ENCODE measurements at regions not wholly inside any gene's neighbourhood (a gene's known extent, or its start where the extent isn't known, plus 50 kb on each side); places are given as distances from the start of the nearest gene placed in this dataset.
"Not testable (repeated sequence)": the region's sequence is repeated elsewhere in the genome, so short reads cannot be mapped to it uniquely, and the experiment has no call there.

DNA sequence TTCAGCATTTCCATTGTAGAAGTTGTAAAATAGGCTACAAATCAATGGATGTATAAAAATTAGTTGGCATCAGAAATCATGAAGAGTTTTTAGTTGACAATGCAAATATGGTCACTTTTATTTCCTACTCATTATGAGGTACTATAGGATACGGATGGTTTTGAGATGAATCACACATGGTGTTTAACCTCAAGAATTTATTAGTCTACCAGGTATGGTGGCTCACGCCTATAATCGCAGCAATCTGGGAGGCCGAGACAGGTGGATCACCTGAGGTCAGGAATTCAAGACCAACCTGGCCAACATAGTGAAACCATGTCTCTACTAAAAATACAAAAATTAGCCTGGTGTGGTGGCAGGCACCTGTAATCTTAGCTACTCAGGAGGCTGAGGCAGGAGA lies 1119.0 kb downstream of the NXPH1 start:
- DNase-seq = not testable (repeated sequence)

DNA sequence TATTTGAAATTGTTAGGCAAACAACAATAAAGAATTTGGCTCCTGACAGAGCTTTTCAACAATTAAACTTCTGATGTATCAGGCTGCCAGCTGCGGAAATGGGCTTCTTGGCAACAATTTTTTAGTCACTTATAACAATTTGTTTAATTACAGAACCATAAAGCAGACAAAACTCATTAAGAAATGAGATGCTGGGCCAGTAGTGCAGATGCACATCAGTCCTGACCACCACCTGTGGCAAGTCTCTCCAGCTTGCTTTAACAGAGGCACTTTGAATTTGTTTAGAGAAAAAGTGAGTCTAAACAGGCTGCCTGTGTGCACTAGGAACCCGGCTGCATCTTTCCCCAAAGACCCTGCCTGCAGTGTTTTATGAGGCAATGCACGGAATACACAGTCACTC lies 1124.4 kb downstream of the NXPH1 start:
- DNase-seq = no peak

DNA sequence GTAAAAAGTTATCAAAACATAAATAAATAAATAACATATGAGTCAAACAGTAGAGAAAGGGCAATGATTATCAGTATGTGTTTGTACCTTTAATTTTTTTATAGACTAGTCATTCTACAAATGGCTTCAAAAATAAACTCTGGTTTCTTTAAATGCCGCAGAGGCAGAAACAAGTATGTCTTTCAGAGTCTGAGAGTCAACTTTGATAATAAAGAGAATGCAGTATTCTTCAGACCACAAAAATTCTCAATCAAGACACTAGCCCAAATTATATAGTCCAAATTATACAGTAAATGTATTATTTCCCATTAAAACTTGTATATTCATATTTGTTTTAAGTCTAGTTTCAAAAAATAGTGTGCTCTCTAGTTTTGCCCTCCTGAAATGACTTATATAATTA lies 1142.3 kb downstream of the NXPH1 start:
- no peak for DNase-seq

DNA sequence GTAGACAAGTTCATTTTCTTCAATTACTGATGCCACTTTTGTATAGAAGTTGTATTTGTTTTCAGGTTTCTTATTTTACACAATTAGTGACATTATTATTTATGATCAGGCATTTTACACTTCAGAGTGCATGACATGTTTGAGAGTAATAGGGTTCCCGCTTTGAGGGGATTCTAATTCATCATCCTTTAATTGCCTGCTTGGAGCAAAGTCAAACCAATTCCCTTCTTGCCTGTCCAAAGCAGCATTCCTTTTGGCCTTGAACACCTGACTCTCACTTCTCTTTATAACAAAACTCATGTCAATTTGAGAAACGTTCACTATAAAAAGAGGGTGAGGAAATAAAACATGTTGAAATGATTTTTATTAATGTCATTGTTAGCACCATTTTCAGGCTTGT lies 1149.4 kb downstream of the NXPH1 start:
- no peak for DNase-seq

DNA sequence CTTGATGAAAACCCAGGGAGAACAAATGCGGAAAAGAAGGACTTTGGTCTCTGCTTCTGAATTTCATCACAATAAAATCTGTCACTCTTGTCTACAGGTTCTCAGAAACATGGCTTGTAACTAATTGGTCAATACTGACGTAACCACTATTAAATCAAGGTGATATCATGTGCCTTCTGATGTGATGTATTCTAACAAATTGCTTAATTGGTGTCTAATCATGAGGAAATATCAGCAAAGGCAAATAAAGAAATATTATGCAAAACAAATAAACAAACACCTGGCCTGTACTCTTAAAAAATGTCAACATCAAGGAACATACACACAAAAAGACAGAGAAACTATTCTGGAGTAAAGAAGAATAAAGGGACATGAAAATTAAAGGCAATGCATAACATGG lies 1165.0 kb downstream of the NXPH1 start:
- no peak for DNase-seq

DNA sequence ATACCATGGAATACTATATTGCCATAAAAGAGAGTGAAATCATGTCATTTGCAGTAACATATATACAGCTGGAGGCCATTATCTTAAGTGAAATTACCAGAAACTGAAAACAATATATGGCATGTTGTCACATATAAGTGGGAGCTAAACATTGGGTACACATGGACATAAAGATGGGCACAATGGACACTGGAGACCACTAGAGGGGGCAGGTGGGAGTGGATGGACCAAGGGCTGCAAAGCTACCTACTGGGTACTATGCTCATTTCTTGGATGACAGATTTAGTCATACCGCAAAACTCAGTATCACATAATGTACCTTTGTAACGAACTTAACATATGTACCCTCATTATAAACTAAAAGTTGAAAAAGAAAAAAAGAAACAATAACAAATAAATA lies 1167.6 kb downstream of the NXPH1 start:
- DNase-seq = no peak

DNA sequence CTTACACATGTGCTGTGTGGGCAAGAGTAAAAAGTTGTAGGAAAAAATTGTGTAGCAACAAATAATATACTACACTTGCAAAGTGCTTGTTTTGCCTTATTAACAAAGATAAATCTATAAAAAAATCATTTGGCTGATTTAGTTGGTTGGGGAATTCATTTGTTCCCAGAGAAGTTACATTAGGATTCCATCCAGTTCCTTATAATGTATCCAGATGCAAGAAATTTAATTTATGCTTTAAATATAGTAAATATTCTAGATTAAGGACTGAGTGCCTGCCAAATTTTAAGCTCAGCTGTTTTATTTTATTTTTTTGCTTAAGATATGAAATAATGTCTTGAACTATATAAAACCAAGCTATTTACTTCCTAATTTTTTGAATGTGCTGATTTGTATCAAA lies 1169.9 kb downstream of the NXPH1 start:
- no peak for DNase-seq

DNA sequence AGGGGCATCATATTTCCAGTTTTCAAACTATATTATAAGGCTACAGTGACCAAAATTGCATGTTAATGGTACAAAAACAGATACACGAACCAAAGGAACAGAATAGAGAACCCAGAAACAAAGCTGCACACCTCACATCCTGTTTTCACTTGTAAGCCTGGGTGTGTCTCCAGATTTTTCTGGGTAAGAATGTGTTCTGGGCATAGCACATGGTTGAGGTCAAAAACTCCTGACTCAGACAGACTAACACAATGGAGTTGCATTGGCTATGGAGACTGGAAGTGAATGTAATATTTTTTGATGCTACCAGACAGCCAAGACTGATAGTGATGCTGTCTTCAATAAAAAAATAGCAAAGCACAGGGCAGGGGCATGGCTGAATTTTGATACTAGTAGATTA lies 1175.2 kb downstream of the NXPH1 start:
- DNase-seq = no peak

DNA sequence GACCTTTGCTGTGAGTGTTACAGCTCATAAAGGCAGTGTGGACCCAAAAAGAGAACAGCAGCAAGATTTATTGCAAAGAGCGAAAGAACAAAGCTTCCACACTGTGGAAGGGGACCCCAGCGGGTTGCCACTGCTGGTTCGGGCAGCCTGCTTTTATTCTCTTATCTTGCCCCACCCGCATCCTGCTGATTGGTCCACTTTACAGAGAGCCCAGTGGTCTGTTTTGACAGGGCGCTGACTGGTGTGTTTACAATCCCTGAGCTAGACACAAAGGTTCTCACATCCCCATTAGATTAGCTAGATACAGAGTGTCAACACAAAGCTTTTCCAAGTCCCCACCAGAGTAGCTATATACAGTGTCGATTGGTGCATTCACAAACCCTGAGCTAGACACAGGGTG lies 1187.5 kb downstream of the NXPH1 start:
- DNase-seq = not testable (repeated sequence)

DNA sequence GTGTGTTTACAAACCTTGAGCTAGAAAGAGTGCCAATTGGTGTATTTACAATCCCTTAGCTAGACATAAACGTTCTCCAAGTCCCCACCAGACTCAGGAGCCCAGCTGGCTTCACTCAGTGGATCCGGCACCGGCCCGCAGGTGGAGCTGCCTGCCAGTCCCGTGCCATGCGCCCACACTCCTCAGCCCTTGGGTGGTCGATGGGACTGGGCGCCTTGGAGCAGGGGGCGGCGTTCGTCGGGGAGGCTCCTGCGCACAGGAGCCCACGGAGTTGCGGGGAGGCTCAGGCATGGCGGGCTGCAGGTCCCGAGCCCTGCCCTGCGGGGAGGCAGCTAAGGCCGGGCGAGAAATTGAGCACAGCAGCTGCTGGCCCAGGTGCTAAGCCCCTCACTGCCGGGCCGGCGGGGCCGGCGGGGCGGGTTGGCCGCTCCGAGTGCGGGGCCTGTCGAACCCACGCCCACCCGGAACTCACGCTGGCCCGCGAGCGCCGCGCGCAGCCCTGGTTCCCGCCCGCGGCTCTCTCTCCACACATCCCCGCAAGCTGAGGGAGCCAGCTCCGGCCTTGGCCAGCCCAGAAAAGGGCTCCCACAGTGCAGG lies 1188.0 kb downstream of the NXPH1 start:
- DNase-seq = not testable (repeated sequence)

DNA sequence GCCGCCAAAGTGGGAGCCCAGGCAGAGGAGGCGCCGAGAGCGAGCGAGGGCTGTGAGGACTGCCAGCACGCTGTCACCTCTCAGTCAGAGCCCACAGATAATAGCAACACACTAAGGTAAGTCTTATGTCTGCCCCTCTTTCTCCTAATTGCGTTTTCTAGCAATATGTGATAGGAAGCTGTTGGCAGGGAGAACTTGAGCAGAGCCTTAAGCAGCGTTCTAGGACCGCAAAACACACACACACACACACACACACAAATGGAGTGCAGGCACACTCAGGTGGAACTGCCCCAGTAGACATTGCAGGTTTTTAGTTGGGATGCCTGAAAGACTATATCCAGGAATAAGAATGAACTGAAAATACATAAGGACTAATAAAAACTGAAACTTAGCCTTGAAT lies 1188.5 kb downstream of the NXPH1 start:
- DNase-seq = no peak

DNA sequence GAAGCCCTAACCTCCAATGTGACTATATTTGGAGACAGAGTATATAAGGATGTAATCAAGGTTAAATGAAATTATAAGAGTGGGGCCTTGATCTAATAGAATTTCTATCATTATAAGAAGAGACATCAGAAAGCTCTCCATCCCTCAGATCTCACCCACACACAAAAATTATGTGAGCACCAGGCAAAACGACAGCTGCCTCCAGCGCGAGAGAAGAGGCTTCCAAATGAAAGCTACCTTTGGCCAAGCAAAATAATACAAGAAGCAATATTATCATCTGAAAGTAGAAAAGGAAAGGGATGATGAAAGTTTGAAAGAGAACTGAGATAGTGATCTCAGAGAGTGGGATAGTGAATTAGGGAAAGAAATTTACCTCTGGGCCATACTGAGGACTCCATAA lies 1192.5 kb downstream of the NXPH1 start:
- no peak for DNase-seq

DNA sequence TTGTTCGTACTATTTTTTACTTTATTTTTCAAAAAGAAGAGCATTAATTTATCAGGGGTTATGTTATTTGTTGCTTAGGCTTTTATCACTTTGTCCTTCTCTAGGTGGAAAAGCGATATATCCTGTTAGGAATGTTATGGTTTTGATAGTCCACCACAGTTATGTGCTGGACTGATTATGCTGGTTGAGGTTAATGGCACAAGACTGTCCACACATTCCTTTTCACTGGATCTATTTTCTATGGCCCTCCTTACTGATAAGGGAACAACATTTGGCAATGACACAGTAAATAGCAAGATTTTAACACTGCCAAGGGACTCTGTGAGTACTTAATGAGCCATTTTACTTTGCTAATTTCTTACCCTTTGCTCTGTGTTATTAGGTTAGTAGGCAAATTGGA lies 1212.3 kb downstream of the NXPH1 start:
- DNase-seq = no peak

DNA sequence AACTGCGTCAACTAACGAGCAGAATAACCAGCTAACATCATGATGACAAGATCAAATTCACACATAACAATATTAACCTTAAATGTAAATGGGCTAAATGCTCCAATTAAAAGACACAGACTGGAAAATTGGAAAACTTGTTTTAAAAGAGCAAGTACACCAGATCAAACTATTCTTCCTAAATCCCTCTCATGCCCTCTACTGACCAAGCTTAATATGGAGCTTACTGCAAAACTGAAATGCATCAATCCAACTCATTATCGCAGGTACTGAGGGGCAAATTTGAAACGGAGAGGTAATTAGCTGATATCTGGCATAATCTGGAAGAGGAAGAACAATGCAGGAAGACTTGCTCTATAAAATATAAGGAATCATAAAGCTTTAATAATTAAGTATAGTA lies 1223.8 kb downstream of the NXPH1 start:
- no peak for DNase-seq

DNA sequence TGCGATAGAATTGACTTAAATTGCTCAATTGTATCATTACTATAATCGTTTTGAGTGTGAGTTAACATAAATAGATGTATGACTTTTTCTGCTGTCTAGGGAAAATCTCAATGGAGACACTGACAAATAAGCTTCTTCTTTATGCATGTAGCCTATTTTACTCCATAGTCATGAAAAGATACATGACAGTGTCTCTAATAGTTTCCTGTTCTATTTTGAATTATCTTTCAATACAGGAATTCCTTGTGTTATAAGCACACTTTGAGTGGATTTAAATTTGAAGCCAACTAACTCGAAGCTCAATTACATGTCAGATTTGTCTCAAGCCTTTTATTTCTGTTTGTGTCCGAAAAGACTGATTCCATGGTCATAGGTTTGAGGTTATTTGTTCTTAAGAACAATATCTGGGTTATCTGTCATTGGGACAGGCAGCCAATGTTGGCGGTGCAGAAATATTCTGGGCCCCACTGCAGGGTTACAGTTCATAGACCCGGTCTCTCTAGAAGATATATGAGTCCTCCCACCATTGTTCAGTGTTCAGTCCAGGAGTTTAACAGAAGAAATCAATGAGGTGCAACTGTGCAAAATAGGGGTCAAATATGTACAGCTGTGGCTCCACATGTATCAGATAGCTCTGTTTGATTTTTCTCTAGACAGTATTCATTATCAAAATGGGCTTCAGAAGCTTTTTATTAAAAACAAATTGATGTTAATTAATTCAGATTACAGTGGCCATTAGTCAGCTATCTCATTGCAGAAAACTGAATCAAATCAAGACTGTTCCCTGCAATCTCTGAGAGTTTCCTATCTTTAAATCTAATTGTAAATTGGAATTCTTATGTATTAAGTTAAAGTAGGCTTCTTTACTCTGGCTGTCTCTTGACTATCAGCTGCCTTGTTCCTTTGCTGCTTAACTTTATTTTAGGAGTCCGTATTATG lies 1238.8 kb downstream of the NXPH1 start:
- no peak for DNase-seq

DNA sequence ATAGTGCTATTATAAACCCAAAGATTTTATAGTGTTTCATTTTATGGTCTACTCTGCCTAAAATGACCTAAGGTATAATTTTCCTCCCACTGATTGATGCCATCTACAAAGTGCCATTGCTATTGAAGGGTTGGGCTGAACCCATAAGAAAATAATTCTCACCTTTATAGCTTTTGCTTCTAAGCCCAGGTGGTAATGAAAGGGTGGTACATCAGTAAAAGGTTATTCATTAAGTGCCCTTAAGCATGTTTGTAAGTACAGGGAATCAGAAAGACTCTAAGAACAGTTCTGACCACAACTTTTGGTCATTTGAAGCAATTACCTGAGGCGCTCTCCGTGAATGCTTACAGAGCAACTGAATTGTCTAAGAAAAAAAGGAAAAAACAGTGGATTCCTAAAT lies 1247.3 kb downstream of the NXPH1 start:
- DNase-seq = no peak

DNA sequence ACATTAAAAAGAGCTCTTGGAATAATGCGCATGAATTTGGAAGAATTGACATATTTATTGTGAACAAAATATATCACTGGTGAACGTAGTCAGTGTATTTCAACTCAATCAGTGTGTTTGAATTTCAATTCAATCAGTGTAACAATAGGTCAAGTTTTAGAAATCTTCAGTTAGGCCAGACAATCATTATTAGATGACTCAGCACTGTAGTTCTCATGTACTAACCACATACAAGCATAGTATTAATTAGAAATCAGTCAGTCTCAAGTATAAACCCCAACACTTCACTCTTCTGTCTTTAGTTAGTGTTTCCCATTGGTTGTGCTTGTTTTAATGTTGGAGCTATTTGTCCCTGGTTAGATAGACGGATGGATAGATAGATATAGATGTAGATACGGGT lies 1247.9 kb downstream of the NXPH1 start:
- DNase-seq = no peak

DNA sequence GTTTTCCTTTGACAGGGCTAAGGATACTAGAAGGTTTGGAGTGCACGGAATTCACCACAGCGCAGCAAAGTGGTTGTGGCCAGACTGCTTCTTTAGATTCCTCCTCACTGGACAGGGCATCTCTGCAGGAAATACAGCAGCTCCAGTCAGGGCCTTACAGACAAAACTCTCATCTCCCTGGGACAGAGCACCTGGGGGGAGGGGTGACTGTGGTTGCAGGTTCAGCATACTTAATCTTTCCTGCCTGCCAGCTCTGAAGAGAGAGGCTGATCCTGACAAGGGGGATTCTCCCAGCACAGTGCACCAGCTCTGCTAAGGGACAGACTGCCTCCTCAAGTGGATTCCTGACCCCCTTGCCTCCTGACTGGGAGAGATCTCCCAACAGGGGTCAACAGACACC lies 1257.9 kb downstream of the NXPH1 start:
- no peak for DNase-seq

DNA sequence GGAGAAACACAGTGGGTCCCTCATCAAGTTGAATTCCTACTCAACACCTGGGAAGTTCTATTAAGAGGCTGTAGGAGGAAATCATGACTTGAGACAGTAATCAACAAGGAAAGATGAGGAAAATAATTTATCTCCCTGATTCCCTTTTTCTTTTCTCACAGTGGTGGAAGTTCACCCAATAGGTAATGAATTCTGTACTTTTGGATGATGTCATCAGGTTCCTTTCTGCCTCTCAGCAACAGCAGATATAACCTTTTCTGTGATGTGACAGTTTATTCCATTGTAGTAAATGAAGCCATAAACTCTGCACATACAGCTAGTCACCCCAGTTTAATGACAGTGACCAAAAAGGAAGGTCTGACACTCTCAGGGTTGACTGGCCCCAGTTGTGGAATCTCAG lies 1265.0 kb downstream of the NXPH1 start:
- DNase-seq = no peak

DNA sequence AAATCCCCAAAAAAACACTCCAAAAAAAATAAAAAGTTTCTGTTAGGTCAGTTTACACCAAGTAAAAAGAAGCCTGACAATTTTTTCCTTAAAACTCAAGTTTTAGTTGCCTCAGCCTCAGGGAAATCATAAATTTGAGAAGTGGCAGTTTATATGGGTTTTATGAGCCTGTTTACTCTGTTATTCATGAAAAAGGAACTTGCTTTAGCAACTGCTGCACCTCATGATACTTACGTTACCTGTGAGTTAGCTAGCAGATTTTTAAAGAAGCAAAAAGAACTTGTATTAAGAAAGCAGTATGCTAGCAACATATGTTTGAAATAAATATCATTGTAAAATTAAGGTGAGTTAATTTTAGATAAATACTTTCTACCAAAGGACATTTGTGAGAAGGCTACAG lies 1264.5 kb upstream of the PHF14 start:
- DNase-seq = no peak

DNA sequence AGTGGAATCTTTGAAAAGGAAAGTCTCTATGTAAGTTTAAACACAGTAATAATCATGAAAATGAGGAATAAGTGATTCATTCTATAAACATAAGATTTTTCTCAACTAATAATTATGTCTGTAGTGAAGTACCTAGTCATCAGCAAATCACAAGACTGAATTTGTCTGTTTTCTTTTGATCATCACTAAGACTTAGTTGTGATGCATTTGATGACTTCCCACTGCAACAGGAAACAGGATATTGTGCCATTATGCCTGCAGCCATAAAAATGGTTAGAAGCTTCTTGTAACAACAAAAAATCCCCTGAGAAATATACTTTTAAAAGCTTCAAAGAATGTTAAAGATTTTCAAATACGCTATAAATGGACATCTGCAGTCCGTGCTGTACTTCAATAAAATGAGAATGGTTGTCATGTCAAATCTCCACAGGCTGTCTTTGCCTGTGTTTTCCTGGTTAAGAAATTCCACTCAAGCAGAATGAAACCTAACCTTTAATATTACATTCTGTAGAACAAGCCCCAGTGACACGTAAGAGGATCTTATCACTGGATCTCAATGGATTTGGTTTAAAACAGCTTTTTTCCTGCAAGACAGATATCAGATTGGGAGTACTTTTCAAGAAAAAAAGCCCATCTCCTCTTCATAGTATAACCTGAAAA lies 1262.3 kb upstream of the PHF14 start:
- DNase-seq = no peak

DNA sequence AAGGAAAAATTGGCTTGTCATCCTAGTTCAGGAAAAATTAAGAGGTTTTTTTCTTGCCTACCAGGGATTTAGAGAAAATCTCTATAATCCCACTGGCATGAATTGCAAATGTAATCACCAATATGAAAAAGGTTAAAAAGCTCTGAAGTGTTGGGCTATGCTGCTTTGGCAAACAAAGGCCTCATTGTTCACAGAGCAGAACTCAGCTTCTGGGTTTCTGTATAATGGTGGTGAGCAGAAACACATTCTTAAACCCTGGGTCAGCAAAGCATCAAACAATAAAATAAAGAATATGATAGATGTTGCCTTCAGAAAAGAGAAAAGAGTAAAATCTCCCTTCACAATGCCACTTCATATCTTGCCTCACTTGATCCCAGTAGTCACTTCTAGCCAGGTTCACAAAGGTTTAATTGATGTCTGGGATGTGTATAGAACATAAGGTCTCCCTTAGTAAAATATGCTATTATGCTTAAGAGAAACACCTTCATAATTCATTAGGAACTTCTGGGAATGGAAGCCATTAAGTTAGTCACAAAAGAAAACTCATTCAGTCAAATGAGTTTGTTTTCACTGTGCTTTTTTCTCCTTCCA lies 1255.5 kb upstream of the PHF14 start:
- no peak for DNase-seq

DNA sequence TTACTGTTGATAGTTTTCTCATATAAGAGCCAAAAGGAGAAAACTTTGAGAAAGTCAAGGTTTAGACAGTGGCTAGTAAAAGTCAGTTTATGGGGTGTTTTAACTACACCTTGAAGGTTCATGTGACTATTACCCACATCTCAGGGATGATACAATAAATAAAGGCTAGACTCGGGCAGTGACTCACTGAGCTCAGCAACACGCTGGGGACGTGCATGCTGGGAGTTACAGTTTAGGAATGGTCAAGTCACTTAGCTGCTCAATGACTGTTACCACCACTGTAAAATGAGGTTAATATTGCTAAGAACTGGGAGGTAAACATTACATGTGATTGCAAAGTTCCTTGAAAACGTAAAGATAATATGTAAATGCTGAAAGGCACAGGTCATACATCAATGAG lies 1254.4 kb upstream of the PHF14 start:
- DNase-seq = no peak

DNA sequence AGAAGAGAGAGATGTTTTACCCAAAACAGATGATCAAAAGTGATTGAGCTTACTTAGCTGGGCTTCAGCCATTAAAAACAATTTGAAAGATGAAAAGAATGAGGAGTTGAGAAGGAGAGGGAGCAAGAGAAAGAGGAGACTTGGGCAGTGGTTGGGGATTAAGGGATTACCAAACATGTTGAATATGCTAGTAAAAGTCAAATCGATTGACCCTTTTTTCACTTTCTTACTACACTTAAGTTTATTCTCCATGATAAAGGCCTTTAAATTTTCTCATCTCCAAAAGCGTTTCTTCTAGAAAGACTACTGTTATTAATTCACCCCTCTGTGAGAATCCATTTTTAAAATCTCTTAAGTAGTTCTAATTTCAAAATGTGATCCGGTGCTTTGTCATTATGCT lies 1254.0 kb upstream of the PHF14 start:
- no peak for DNase-seq

Measured in CD4-positive, alpha-beta T cell treated with Interleukin-17A for 1 hour (primary cell).